HG03095 (cell line): ENCODE measurements at regions not wholly inside any gene's neighbourhood (a gene's known extent, or its start where the extent isn't known, plus 50 kb on each side); places are given as distances from the start of the nearest gene placed in this dataset.
"Not testable (repeated sequence)": the region's sequence is repeated elsewhere in the genome, so short reads cannot be mapped to it uniquely, and the experiment has no call there.

Experiments used
- ATAC-seq: cut with Tn5 transposase; IDR thresholded peaks from one replicate; pipeline ENCODE4 v1.9.1; 2021; ENCODE audit warnings: moderate library complexity; ENCODE audit not compliant: unreplicated experiment

DNA sequence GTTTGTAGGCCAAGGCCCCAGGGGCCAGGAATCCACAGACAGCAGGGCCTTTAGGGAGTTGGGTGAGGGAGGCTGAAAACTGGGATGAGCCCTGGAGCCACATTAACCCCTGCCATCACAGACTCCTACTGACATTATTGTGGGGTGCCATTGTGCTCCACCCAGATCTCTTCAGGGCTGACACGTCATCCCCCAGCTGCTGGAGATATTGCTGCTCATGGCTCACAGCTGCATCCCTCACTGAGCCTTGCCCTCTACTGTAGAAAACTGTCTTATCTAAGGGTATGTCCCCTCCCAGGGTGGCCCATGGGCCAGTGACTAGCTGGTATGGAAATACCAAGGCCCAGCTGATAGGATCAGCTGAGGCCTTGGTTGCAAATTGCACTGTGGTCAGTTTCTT, 87.3 kb upstream of the PRR23C start:
- ATAC-seq = no peak

DNA sequence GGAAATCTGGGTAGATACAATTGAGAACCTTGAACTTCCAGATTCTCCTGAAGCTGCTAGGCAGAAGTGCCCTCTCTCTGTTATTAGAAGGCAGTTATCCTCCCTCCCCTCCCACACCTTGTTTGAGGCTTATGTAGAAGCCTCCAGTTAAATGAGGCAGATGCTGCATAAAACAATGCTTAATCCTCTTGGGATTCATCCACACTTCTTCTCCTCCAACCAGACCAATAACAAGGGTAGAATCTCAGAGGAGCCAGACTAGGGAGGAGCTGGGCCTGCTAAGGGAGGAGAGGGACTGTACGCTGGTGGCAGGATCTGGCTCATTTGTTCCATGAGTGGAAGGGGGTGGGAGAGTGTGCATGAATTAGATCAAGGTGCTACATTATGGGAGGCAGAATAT, 88.3 kb upstream of the PRR23C start:
- ATAC-seq = no peak

DNA sequence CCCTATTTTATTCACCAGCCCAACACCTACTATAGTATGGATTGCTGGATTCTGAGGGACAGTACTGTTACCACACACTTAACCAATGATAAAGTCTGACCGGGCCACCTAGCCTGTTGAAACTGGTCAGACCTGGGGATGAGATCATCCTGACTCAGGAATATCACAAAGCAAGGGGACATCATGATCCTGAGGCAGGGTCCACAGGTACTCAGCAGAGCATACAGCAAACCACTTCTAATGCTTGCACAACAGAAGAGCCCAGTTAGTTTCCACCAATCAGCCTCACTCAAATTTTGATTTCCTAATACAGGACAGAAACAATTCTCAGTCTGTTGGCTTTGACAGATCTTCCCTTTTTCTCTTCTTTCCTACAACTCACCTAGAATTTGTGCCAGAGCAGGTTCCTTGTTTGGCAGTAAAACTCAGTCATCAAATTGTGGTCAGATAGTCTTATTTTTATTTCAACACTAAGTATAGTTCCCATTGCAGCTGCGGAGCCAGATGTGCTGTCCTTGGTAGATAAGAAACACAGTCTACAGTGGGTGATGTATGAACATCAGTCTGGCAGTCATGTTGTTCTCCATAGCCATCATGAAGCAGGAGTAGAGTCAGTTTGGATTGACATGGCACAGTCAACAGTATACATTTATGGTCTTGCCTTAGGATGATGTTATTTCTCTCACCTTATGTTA, 90.1 kb upstream of the PRR23C start:
- ATAC-seq = no peak

DNA sequence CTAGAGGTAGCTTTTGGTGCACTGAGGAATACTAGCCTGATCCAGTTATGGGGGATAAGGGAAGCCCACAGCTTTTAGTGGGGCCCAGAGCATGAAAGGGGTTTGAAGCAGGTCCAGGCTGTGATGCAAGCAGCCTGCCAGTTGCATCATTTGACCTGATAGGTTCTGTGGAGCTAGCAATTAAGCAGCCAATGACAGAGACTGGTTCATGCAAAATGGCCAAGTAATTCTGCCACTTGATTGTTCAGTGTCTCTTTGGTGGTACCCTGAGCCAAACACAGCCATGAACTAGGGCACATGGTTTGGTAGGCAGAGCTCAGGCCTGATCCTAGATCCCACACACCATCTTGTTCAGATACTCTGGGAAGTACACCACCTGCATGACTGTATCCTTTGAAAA, 91.0 kb upstream of the PRR23C start:
- ATAC-seq = no peak

DNA sequence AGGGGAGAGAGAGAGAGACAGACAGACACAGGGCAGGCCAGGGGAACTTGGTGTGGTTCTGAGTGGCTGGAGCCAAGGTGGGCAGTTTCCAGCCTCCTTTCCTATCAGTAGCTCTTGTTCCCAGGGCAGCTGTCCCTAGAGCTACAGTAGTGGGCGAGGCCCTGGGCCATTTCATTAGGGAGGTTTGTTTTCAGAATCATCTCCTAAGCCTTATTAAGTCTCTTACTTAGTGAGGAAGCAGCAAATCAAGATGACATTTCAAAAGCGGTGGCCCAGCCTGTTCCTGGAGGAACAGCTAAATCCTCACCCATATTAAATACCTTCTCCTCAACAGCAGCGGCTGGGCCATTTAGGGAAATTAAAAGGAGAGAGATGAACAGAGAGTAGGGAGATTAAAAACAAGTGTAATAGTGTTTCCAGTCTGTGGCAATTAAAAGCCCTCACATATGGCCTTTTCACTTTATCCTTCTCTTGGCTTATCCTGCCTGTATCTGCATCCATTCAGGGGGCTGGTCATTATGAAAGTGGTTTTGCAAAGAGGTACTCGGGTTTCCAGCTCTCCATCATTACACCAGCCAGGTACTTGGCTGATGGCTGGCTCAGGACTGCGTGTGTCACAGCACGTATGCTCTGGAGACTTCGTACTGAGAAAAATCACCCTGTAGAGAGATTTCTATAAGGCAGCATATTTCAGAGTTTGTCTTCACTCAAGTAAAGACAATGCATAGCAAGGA, 91.9 kb upstream of the PRR23C start:
- ATAC-seq = no peak

DNA sequence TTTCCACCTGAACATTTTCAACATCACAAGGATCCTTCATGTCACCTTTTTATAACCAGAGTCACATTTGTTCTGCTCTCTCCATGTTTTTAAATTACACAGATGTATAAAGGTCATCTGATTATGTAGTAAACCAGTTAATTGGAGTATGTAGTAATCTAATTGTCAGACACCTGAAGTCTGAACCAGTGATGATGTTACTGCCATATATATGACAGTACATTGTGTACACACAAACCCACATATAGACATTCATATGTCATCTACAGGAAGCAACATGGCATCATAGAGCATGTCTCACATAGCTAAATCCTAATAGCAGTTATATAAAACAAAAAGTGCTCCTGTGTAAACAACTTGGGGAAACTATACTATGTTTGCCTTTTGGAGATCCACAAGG, 95.9 kb upstream of the PRR23C start:
- ATAC-seq = no peak

DNA sequence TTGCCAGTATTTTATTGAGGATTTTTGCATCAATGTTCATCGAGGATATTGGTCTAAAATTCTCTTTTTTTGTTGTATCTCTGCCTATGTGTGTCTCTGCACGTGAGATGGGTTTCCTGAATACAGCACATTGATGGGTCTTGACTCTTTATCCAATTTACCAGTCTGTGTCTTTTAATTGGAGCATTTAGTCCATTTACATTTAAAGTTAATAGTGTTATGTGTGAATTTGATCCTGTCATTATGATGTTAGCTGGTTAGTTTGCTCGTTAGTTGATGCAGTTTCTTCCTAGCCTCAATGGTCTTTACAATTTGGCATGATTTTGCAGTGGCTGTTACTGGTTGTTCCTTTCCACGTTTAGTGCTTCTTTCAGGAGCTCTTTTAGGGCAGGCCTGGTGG, 101.3 kb upstream of the PRR23C start:
- ATAC-seq = not testable (repeated sequence)

DNA sequence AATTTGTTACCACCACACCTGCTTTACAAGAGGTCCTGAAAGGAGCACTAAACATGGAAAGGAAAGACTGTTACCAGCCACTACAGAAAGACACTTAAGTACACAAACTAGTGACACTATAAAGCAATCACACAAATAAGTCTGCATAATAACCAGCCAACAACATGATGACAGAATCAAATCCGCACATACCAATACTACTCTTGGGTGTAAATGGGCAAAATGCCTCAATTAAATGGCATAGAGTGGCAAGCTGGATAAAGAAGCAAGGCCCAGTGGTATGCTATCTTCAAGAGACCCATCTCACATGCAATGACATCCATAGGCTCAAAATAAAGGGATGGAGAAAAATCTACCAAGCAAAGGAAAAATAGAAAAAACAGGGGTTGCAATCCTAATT, 106.8 kb upstream of the PRR23C start:
- ATAC-seq = no peak

DNA sequence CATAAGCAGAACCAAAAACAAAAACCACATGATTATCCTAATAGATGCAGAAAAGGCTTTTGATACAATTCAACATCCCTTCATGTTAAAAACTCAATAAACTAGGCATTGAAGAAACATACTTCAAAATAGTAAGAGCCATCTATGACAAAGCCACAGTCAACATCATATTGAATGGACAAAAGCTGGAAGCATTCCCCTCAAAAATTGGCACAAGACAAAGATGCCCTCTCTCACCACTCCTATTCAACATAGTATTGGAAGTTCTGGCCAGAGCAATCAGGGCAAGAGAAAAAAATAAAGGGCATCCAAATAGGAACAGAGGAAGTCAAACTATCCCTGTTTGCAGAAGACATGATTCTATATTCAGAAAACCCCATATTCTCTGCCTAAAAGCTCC, 108.7 kb upstream of the PRR23C start:
- not testable (repeated sequence) for ATAC-seq

DNA sequence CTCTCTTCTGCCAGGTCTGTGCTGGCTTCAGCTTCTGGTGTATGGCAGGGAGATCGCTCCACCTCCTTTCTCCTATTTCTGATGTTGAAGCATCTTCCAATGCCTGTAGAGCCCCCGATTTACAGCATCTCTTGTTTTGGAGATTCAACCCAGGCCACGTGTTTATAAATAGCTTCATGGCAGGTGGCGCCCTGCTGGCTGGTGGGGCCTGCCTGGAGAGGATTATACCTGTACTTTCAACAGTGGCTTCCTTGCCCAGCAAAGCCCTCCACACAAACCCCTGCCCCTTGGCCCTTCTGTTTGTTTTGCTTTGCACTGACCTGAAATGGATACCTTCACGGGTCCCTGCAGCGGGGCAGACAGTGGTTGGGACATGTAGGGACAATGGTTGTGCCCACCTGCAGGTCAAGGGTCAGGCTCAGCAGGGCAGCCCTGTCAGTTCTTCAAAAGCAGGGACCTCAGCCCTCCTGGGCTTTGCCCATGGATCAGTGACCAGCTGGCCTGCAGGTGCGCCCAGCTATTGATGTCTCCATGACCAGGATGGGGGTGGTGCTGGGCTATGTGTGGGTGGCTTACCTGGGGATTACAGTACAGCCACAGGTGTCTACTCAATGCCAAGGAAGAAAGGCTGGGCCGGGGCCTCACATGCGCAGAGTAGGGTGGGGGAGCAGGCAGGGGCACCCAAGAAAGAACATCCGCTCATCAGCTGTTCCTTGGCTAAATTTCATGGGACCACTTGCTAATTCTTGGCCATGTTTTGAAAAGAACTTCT, 112.7 kb upstream of the PRR23C start:
- ATAC-seq = no peak

DNA sequence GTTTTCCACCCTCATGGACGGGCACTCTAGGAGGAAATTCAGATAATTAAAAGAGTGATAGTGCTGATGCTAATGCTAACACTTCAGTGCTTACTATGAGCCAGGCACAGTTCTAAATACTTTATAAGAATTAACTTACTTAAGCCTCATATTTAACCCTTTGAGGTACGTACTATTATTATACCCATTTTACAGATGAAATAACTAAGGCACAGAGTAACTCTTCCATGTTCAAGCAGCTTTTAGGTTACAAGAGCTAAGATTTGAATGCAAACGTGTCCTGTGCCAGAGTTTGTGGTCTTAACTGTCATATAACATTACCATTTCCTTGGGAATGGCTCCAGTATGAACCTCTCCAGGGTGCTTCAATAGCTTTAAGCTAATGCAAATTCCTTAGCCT, 114.7 kb upstream of the PRR23C start:
- ATAC-seq = no peak

DNA sequence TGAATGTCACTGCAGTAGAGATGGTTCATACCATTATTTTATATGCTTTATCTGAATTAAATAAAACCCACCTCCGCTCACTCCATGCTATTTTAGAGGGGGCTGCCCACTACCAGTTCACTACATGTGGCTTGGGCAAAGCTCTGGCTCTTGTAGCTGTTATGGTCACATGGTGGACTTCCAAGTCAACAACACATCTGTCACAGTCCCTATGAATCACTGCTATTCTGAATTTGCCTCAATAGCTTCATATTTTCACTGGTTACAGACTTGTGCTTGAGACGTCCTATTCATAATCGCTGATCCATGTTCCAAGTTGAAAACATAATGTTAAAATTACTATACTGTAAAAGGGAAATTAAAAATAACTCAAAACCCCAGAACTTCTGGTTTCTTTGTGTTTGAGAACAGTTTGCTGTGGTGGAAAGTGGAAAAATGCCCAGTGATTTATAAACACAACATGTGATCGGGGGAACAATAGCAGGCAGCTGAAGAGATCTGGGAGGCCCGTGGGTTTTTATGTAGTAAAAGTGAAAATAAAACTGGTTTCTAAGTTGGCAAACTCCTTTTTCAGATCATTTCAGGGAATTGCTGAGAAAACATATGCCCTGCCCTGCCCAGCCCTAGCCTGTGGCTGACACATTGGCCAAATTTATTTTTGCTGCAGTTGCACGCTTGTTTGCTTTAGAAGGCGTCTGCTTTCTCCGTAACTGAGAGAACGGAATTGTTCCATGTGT, 128.8 kb upstream of the PRR23C start:
- no peak for ATAC-seq

DNA sequence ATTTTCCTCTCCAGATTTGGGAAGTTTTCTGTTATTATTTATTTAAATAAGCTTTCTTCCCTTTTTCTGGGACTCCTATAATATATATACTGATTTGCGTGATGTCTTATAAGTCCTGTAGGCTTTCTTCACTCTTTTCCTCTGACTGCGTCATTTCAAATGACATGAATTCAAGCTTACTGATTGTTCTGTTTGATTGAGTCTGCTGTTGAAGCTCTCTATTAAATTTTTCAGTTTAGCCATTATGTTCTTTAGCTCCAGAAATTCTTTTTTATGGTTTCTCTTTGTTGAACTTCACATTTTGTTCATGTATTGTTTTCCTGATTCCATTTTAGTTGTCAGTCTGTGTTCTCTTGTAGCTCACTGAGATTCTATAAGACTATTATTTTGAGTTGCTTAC, 135.8 kb upstream of the PRR23C start:
- no peak for ATAC-seq

DNA sequence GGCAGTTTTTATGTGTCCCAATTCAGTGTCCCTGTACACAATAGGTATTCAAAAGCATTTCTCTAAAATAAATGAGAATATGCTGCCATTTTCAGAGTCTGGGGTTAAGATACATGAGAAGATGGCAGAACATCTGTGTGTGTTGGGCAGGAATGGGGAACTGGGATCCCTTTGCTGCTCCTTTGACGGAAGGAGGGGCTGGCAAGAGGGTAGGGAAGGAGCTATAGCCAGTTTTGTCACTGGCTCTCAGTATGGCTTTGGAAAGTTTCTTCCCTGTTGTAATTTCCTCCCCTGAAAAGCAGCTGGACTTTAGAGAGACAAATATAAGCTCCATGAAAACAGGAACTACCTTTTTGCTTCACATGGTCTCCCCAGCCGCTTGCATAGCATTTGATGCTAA, 137.5 kb upstream of the PRR23C start:
- ATAC-seq = no peak

DNA sequence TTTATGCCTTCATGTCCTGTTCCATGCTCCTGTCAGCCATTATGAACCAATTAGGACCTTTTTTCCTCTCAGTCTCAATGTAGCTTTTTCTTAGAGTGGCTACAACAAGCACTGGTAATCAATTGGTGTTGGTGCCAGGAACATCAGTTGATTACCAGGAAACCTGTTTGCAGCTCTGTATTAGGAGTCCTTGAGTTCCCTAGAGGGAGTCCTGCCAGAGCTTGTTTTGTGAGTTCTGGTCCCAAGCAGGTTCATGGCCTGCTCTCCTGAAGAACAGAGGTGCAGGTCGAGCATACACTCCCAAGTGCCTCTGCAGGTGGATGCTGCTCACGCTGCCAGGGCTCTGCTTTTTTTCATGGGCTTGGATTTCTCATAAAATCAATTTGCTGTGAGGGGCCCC, 137.9 kb upstream of the PRR23C start:
- ATAC-seq = no peak

DNA sequence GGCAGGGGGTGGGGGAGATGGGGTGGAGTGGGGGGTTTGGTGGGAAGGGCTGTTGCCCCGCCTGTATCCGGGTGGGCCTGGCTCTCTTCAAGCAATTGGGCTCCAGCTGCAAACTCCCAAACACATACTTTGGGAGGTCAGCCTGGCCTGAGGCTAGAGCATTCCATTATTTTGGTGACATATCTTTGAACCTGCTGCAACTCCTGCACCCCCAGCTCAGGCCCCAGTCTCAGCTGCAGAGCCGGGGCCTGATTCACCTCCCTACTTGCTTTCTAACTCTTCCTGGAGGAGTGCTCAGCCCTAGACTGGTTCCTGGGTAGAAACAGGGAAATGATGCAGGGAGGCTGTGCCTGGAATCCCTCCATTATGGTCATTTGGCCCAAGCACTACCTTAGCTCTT, 140.8 kb upstream of the PRR23C start:
- no peak for ATAC-seq

DNA sequence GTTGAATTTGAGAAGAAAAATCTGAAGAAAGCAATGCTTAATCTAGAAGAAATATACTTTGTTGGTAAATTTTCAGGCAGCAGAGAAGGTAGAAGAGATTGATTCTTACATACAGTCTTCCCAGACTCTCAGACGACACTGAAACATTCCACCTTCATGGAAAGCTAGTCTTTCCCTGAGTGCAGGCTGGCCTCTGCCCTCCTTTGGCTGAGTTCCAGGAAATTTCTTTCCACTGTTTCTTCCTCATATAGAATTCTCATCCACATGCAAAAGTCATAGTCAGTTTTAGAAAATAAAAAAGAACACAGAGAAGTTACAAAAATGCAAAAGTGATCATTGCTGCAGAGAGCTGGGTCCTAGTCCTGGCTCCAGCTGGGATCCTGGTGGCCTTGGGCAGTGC, 142.5 kb upstream of the PRR23C start:
- no peak for ATAC-seq

DNA sequence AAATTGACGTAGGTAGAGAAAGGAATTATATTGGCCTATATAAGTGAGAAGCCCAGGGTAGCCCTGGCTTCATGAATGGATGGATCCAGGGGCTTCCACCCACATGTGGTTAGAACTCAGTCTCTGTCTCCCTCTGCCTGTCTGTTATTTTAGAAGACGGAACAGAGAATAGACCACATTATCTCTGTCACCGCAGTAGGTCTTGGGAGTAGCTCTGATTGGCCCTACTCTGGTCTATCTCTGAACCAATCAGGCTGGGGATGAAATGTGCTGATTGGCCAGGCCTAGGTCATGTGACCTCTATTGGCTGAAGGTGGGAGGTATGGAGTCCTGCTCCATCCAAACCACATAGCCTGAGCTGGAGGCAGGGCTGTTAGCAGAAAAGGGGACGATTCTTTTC, 143.0 kb upstream of the PRR23C start:
- no peak for ATAC-seq

DNA sequence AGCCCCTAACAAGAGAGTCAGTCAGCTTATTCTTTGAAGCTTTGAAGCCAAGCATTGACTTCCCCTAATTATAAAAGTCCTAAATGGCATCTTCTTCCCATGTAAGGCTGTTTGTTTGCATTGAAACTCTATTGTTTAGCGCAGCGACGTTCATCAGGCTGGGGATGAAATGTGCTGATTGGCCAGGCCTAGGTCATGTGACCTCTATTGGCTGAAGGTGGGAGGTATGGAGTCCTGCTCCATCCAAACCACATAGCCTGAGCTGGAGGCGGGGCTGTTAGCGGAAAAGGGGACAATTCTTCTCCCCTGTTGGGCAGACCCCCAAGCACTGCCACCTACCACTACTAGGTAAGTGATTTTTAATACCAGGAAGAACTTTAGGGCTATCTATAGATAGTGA, 145.3 kb upstream of the PRR23C start:
- ATAC-seq = no peak

DNA sequence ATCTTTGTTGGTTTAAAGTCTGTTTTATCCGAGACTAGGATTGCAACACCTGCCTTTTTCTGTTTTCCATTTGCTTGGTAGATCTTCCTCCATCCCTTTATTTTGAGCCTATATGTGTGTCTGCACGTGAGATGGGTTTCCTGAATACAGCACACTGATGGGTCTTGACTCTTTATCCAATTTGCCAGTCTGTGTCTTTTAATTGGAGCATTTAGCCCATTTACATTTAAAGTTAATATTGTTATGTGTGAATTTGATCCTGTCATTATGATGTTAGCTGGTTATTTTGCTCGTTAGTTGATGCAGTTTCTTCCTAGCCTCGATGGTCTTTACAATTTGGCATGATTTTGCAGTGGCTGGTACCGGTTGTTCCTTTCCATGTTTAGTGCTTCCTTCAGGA, 149.4 kb upstream of the MRPS22 start:
- ATAC-seq = not testable (repeated sequence)

DNA sequence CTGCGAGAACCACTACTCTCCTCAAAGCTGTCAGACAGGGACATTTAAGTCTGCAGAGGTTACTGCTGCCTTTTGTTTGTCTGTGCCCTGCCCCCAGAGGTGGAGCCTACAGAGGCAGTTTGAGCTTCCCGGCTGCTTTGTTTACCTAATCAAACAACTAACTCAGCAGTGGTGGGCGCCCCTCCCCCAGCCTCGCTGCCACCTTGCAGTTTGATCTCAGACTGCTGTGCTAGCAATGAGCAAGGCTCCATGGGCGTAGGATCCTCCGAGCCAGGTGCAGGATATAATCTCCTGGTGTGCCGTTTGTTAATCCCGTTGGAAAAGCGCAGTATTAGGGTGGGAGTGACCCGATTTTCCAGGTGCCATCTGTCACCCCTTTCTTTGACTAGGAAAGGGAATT, 147.7 kb upstream of the MRPS22 start:
- ATAC-seq = not testable (repeated sequence)
